Urothelium cell line (cell line): ENCODE measurements at regions not wholly inside any gene's neighbourhood (a gene's known extent, or its start where the extent isn't known, plus 50 kb on each side); places are given as distances from the start of the nearest gene placed in this dataset.
"Not testable (repeated sequence)": the region's sequence is repeated elsewhere in the genome, so short reads cannot be mapped to it uniquely, and the experiment has no call there.

Source experiments
- DNase-seq: peaks from one replicate; pipeline ENCODE4 v3.0.0; 2011; ENCODE audit warnings: low spot score, mixed read lengths
- FAIRE-seq: peaks from 2 replicates; lab custom pipeline; 2011; peaks lifted over from hg19 to GRCh38; lab: Jason Lieb, UNC

GRCh38 chrX:114028907-114029662 is 554.8 kb upstream of the HTR2C start:
- FAIRE-seq, result no peak

GRCh38 chrX:114017086-114017485 is 566.8 kb upstream of the HTR2C start:
- DNase-seq, result no peak
- FAIRE-seq, result no peak

More at GRCh38 chrX:114028907-114029662, 554.8 kb upstream of the HTR2C start:
- DNase-seq, result no peak

- no peak for DNase-seq
- FAIRE-seq, result no peak
Observed at GRCh38 chrX:114015966-114016365, 567.9 kb upstream of the HTR2C start.

GRCh38 chrX:114006664-114007063 is 577.2 kb upstream of the HTR2C start:
- FAIRE-seq, result no peak

GRCh38 chrX:113996781-113997180 is 587.1 kb upstream of the HTR2C start:
- DNase-seq (no peak), FAIRE-seq (no peak)

More at GRCh38 chrX:114006664-114007063, 577.2 kb upstream of the HTR2C start:
- DNase-seq, result no peak

- FAIRE-seq, DNase-seq: not testable (repeated sequence)
Observed at GRCh38 chrX:113991720-113992119, 592.2 kb upstream of the HTR2C start.

- FAIRE-seq, DNase-seq: not testable (repeated sequence)
Observed at GRCh38 chrX:113990669-113991068, 593.2 kb upstream of the HTR2C start.

GRCh38 chrX:113988315-113988935 is 595.5 kb upstream of the HTR2C start:
- not testable (repeated sequence) for FAIRE-seq, DNase-seq

GRCh38 chrX:113986427-113986826 is 597.5 kb upstream of the HTR2C start:
- DNase-seq (no peak), FAIRE-seq (no peak)

- FAIRE-seq, result no peak
- DNase-seq, result no peak
Observed at GRCh38 chrX:113982766-113983165, 601.1 kb upstream of the HTR2C start.

GRCh38 chrX:113980953-113981352 is 602.9 kb upstream of the HTR2C start:
- DNase-seq (no peak), FAIRE-seq (no peak)

- DNase-seq (no peak), FAIRE-seq (no peak)
Observed at GRCh38 chrX:113977887-113978286, 606.0 kb upstream of the HTR2C start.

GRCh38 chrX:113975441-113975840 is 608.4 kb upstream of the HTR2C start:
- FAIRE-seq (no peak), DNase-seq (no peak)

GRCh38 chrX:113974881-113975280 is 609.0 kb upstream of the HTR2C start:
- DNase-seq, result no peak
- no peak for FAIRE-seq

GRCh38 chrX:113973706-113974105 is 610.2 kb upstream of the HTR2C start:
- no peak for DNase-seq
- no peak for FAIRE-seq

- FAIRE-seq, result no peak
Observed at GRCh38 chrX:113966791-113967190, 617.1 kb upstream of the HTR2C start.

GRCh38 chrX:113962343-113962742 is 621.5 kb upstream of the HTR2C start:
- FAIRE-seq, result no peak
- DNase-seq, result no peak

More at GRCh38 chrX:113966791-113967190, 617.1 kb upstream of the HTR2C start:
- DNase-seq, result no peak

GRCh38 chrX:113959912-113960626 is 623.8 kb upstream of the HTR2C start:
- FAIRE-seq (no peak), DNase-seq (peak; percentile 0)

- no peak for FAIRE-seq
- DNase-seq, result no peak
Observed at GRCh38 chrX:113956936-113957335, 627.0 kb upstream of the HTR2C start.

GRCh38 chrX:113954297-113954696 is 629.6 kb upstream of the HTR2C start:
- no peak for DNase-seq
- FAIRE-seq, result no peak

GRCh38 chrX:113950081-113950678 is 633.7 kb upstream of the HTR2C start:
- DNase-seq (no peak), FAIRE-seq (no peak)
